ENCODE measurements at regions not wholly inside any gene's neighbourhood (a gene's known extent, or its start where the extent isn't known, plus 50 kb on each side); places are given as distances from the start of the nearest gene placed in this dataset.

GRCh38 chr7:41255113-41255512 is 447.8 kb downstream of the INHBA start:
- Histone ChIP-seq H2AFZ (ENCODE audit: low read depth) (no peak overlapping the region), H3K27me3 (ENCODE audit: insufficient read depth) (no peaks in the 10 kb centered on the region), H3K9ac (no peak overlapping the region), H3K27ac (ENCODE audit: low read depth in 2 of 2, low read length in 1 of 2) (no peak overlapping the region), H3K36me3 (replicated peaks in 1 of 2; ENCODE audit: control insufficient read depth in 1 of 2, insufficient read depth in 2 of 2, low read length in 1 of 2) (no peaks in the 10 kb centered on the region), H3F3A (replicated peaks; ENCODE audit: insufficient read depth) (no peaks in the 10 kb centered on the region), H3K4me3 (ENCODE audit: low read depth in 2 of 2, low read length in 1 of 2) (no peak overlapping the region), H3K79me2 (ENCODE audit: insufficient read depth) (no peaks in the 10 kb centered on the region), H4K20me1 (ENCODE audit: insufficient read depth) (no peaks in the 10 kb centered on the region), H3K9me3 (no peaks in the 10 kb centered on the region), H3K4me2 (no peak overlapping the region), H3K9me2 (no peaks in the 10 kb centered on the region), H3K4me1 (ENCODE audit: control insufficient read depth in 1 of 2, insufficient read depth in 2 of 2, low read depth in 1 of 2, low read length in 1 of 2) (no peaks in the 10 kb centered on the region)
- ChIA-PET POLR2A (no interaction called here), CTCF (interaction anchor here (1.0 to 1.4 kb wide), 2 partner anchors 17 to 450 kb away, joined by 3 to 4 read pairs; no protein-coding TSS in a partner anchor)
- TF ChIP-seq, protein P1, sequence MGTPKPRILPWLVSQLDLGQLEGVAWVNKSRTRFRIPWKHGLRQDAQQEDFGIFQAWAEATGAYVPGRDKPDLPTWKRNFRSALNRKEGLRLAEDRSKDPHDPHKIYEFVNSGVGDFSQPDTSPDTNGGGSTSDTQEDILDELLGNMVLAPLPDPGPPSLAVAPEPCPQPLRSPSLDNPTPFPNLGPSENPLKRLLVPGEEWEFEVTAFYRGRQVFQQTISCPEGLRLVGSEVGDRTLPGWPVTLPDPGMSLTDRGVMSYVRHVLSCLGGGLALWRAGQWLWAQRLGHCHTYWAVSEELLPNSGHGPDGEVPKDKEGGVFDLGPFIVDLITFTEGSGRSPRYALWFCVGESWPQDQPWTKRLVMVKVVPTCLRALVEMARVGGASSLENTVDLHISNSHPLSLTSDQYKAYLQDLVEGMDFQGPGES (IDR thresholded peaks at IDR 0.05; ENCODE audit: low read depth, low read length): no peak
- no peak for TF ChIP-seq SMC3 (IDR thresholded peaks at IDR 0.05; ENCODE audit: low read depth, low read length)
- WGBS (ENCODE audit: low lambda C conversion rate): 87% methylated on average over 3 of the region's 3 CpGs
- no peak for DNase-seq

DNA sequence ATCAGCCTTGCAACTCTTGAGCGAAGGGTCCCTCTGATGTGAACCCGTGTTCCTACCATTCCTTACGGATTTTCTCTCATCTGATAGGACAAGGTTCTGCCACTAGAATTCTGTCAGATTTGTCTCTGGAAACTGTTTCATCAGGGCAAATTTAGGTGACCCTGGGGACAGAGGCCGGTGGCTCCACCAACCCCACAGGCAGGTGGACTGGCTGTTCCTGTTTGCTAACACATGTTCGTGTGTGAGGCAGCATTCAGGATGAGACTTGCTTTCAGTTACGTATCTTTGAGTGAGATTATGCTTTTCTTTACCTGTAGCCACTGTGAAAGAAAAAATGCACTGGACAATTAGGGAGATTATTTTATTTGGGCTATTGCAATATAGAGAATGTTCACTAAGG is 449.9 kb downstream of the INHBA start:
- CTCF ChIA-PET: no interaction called here
- Histone ChIP-seq H3K4me1 (ENCODE audit: control insufficient read depth in 1 of 2, insufficient read depth in 2 of 2, low read depth in 1 of 2, low read length in 1 of 2) (no peaks in the 10 kb centered on the region), H3K27me3 (ENCODE audit: insufficient read depth) (no peaks in the 10 kb centered on the region), H3K4me2 (no peak overlapping the region), H3K4me3 (ENCODE audit: low read depth in 2 of 2, low read length in 1 of 2) (no peak overlapping the region), H3K9me2 (no peaks in the 10 kb centered on the region), H3K9me3 (no peaks in the 10 kb centered on the region), H3K79me2 (ENCODE audit: insufficient read depth) (no peaks in the 10 kb centered on the region), H4K20me1 (ENCODE audit: insufficient read depth) (no peaks in the 10 kb centered on the region), H3F3A (replicated peaks; ENCODE audit: insufficient read depth) (no peaks in the 10 kb centered on the region), H2AFZ (ENCODE audit: low read depth) (no peak overlapping the region), H3K36me3 (replicated peaks in 1 of 2; ENCODE audit: control insufficient read depth in 1 of 2, insufficient read depth in 2 of 2, low read length in 1 of 2) (no peaks in the 10 kb centered on the region), H3K27ac (ENCODE audit: low read depth in 2 of 2, low read length in 1 of 2) (no peak overlapping the region), H3K9ac (no peak overlapping the region)
- no peak for DNase-seq
- TF ChIP-seq SMC3 (IDR thresholded peaks at IDR 0.05; ENCODE audit: low read depth, low read length): no peak
- no peak for TF ChIP-seq USF1 (IDR thresholded peaks at IDR 0.05; ENCODE audit: borderline replicate concordance, low read depth)
- no peak for TF ChIP-seq JUND (IDR thresholded peaks at IDR 0.05)
- TF ChIP-seq YY1 (IDR thresholded peaks at IDR 0.05; ENCODE audit: low read depth): no peak
- TF ChIP-seq GABPA (IDR thresholded peaks at IDR 0.05; ENCODE audit: low read depth): no peak
- 84% methylated on average over 6 of the region's 6 CpGs for WGBS (ENCODE audit: low lambda C conversion rate)
- POLR2A ChIA-PET: no interaction called here

DNA sequence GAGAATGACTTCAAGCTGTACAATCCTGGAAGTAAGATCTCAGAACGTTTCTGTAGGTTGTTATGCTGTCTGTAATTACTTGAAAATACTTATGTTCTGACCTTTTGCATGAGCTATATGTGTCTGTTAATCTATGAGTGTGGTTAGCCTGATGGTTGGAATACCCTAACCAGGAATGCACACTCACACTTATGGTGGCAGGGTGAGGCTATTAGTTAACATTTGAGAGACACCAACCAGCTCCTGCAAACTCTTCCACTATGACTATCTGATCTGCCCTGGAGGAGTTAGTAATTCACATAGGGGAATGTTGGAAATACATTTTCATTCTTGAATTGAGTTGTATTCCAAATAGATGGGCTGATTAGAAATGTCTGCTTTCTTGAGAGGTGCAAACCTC is 450.3 kb downstream of the INHBA start:
- ChIA-PET POLR2A (no interaction called here), CTCF (interaction anchor here (1.3 kb wide), 1 partner anchor 24 kb away, joined by 3 read pairs; no protein-coding TSS in a partner anchor)
- H3F3A ChIP-seq (replicated peaks; ENCODE audit: insufficient read depth): no peaks in the 10 kb centered on the region
- H3K9me2 ChIP-seq: no peaks in the 10 kb centered on the region
- no peak overlapping the region for H3K4me2 ChIP-seq
- no peak for DNase-seq
- no peaks in the 10 kb centered on the region for H3K27me3 ChIP-seq (ENCODE audit: insufficient read depth)
- H2AFZ ChIP-seq (ENCODE audit: low read depth): no peak overlapping the region
- H3K4me3 ChIP-seq (ENCODE audit: low read depth in 2 of 2, low read length in 1 of 2): no peak overlapping the region
- H3K79me2 ChIP-seq (ENCODE audit: insufficient read depth): no peaks in the 10 kb centered on the region
- H3K9me3 ChIP-seq: no peaks in the 10 kb centered on the region
- H3K27ac ChIP-seq (ENCODE audit: low read depth in 2 of 2, low read length in 1 of 2): no peak overlapping the region
- no peaks in the 10 kb centered on the region for H4K20me1 ChIP-seq (ENCODE audit: insufficient read depth)
- 31% methylated on average over 1 of the region's 1 CpG for WGBS (ENCODE audit: low lambda C conversion rate)
- H3K36me3 ChIP-seq (replicated peaks in 1 of 2; ENCODE audit: control insufficient read depth in 1 of 2, insufficient read depth in 2 of 2, low read length in 1 of 2): no peaks in the 10 kb centered on the region
- H3K4me1 ChIP-seq (ENCODE audit: control insufficient read depth in 1 of 2, insufficient read depth in 2 of 2, low read depth in 1 of 2, low read length in 1 of 2): no peaks in the 10 kb centered on the region
- H3K9ac ChIP-seq: no peak overlapping the region
- no peak for TF ChIP-seq NRF1 (IDR thresholded peaks at IDR 0.05; ENCODE audit: low read depth, low read length)
- no peak for TF ChIP-seq MEF2A (IDR thresholded peaks at IDR 0.05; ENCODE audit: borderline replicate concordance, low read depth)
- no peak for TF ChIP-seq EP300 (IDR thresholded peaks at IDR 0.05; ENCODE audit: borderline replicate concordance in 1 of 2, low read depth in 1 of 2, low read length in 1 of 2)
- no peak for TF ChIP-seq TAF1 (IDR thresholded peaks at IDR 0.05; ENCODE audit: borderline replicate concordance, low read depth, low read length)
- no peak for TF ChIP-seq REST (IDR thresholded peaks at IDR 0.05; ENCODE audit: low read depth, low read length)
- TF ChIP-seq GABPA (IDR thresholded peaks at IDR 0.05; ENCODE audit: low read depth): no peak
- no peak for TF ChIP-seq SMC3 (IDR thresholded peaks at IDR 0.05; ENCODE audit: low read depth, low read length)
- no peak for TF ChIP-seq USF2 (IDR thresholded peaks at IDR 0.05; ENCODE audit: borderline replicate concordance, low read depth, low read length)
- no peak for TF ChIP-seq RFX5 (IDR thresholded peaks at IDR 0.05; ENCODE audit: low read length)
- no peak for TF ChIP-seq JUND (IDR thresholded peaks at IDR 0.05)
- TF ChIP-seq RAD21 (IDR thresholded peaks at IDR 0.05; ENCODE audit: low read length): no peak
- TF ChIP-seq GATA2 (CRISPR knock-in tag; IDR thresholded peaks at IDR 0.05): no peak
- TF ChIP-seq YY1 (IDR thresholded peaks at IDR 0.05; ENCODE audit: low read depth): no peak

Data from SK-N-SH (cell line).